ENCODE measurements at regions not wholly inside any gene's neighbourhood (a gene's known extent, or its start where the extent isn't known, plus 50 kb on each side); places are given as distances from the start of the nearest gene placed in this dataset.

- Histone ChIP-seq H3K79me2 (no peaks in the 10 kb centered on the region), H3K9me3 (ENCODE audit: control insufficient read depth, low read length) (no peaks in the 10 kb centered on the region), H2AFZ (no peak overlapping the region), H3K27ac (no peak overlapping the region), H3K27me3 (ENCODE audit: control insufficient read depth, insufficient read depth, low read length) (no peaks in the 10 kb centered on the region), H3K4me1 (no peaks in the 10 kb centered on the region), H3K36me3 (ENCODE audit: control insufficient read depth, insufficient read depth, low read length) (no peaks in the 10 kb centered on the region), H3K4me3 (ENCODE audit: low read depth, low read length) (no peak overlapping the region), H3K4me2 (ENCODE audit: low read length) (no peak overlapping the region), H3K9ac (no peak overlapping the region)
- no peak for TF ChIP-seq CTCF (IDR thresholded peaks at IDR 0.05)
Measured at GRCh38 chr18:67846422-67847098, 330.0 kb upstream of the DSEL start.

- no peak overlapping the region for H3K4me2 ChIP-seq (ENCODE audit: low read length)
- no peak overlapping the region for H2AFZ ChIP-seq
- no peaks in the 10 kb centered on the region for H3K4me1 ChIP-seq
- no peak overlapping the region for H3K9ac ChIP-seq
- H3K36me3 ChIP-seq (ENCODE audit: control insufficient read depth, insufficient read depth, low read length) = no peaks in the 10 kb centered on the region
- no peaks in the 10 kb centered on the region for H3K27me3 ChIP-seq (ENCODE audit: control insufficient read depth, insufficient read depth, low read length)
- no peaks in the 10 kb centered on the region for H3K79me2 ChIP-seq
- TF ChIP-seq CTCF (IDR thresholded peaks at IDR 0.05) = no peak
- H3K27ac ChIP-seq = no peak overlapping the region
- H3K4me3 ChIP-seq (ENCODE audit: low read depth, low read length) = no peak overlapping the region
- no peaks in the 10 kb centered on the region for H3K9me3 ChIP-seq (ENCODE audit: control insufficient read depth, low read length)
Measured at GRCh38 chr18:67845035-67845434, 328.5 kb upstream of the DSEL start.

- TF ChIP-seq CTCF (IDR thresholded peaks at IDR 0.05) = no peak
- Histone ChIP-seq H3K4me3 (ENCODE audit: low read depth, low read length) (no peak overlapping the region), H3K27me3 (ENCODE audit: control insufficient read depth, insufficient read depth, low read length) (no peaks in the 10 kb centered on the region), H3K4me1 (no peaks in the 10 kb centered on the region), H3K79me2 (no peaks in the 10 kb centered on the region), H3K27ac (no peak overlapping the region), H3K36me3 (ENCODE audit: control insufficient read depth, insufficient read depth, low read length) (no peaks in the 10 kb centered on the region), H3K9ac (no peak overlapping the region), H2AFZ (no peak overlapping the region), H3K4me2 (ENCODE audit: low read length) (no peak overlapping the region), H3K9me3 (ENCODE audit: control insufficient read depth, low read length) (no peaks in the 10 kb centered on the region)
Measured at GRCh38 chr18:67840379-67840778, 323.9 kb upstream of the DSEL start.

- H3K36me3 ChIP-seq (ENCODE audit: control insufficient read depth, insufficient read depth, low read length) = no peaks in the 10 kb centered on the region
- TF ChIP-seq CTCF (IDR thresholded peaks at IDR 0.05) = no peak
- no peaks in the 10 kb centered on the region for H3K27me3 ChIP-seq (ENCODE audit: control insufficient read depth, insufficient read depth, low read length)
- no peaks in the 10 kb centered on the region for H3K9me3 ChIP-seq (ENCODE audit: control insufficient read depth, low read length)
- no peak overlapping the region for H3K27ac ChIP-seq
- H2AFZ ChIP-seq = no peak overlapping the region
- no peaks in the 10 kb centered on the region for H3K79me2 ChIP-seq
- H3K9ac ChIP-seq = no peak overlapping the region
- H3K4me3 ChIP-seq (ENCODE audit: low read depth, low read length) = no peak overlapping the region
- H3K4me1 ChIP-seq = peaks cover 3% of the 10 kb centered on the region
- no peak overlapping the region for H3K4me2 ChIP-seq (ENCODE audit: low read length)
Measured at GRCh38 chr18:67818432-67818831, 301.9 kb upstream of the DSEL start.

- Histone ChIP-seq H2AFZ (no peak overlapping the region), H3K79me2 (no peaks in the 10 kb centered on the region), H3K27me3 (ENCODE audit: control insufficient read depth, insufficient read depth, low read length) (no peaks in the 10 kb centered on the region), H3K36me3 (ENCODE audit: control insufficient read depth, insufficient read depth, low read length) (no peaks in the 10 kb centered on the region), H3K4me2 (ENCODE audit: low read length) (no peak overlapping the region), H3K9ac (no peak overlapping the region), H3K27ac (no peak overlapping the region), H3K4me1 (peaks cover 3% of the 10 kb centered on the region), H3K4me3 (ENCODE audit: low read depth, low read length) (no peak overlapping the region), H3K9me3 (ENCODE audit: control insufficient read depth, low read length) (no peaks in the 10 kb centered on the region)
- no peak for TF ChIP-seq CTCF (IDR thresholded peaks at IDR 0.05)
Measured at GRCh38 chr18:67815280-67815679, 298.8 kb upstream of the DSEL start.

Data from parathyroid adenoma (tissue), 2 donors.